ENCODE measurements at regions not wholly inside any gene's neighbourhood (a gene's known extent, or its start where the extent isn't known, plus 50 kb on each side); places are given as distances from the start of the nearest gene placed in this dataset.

DNA sequence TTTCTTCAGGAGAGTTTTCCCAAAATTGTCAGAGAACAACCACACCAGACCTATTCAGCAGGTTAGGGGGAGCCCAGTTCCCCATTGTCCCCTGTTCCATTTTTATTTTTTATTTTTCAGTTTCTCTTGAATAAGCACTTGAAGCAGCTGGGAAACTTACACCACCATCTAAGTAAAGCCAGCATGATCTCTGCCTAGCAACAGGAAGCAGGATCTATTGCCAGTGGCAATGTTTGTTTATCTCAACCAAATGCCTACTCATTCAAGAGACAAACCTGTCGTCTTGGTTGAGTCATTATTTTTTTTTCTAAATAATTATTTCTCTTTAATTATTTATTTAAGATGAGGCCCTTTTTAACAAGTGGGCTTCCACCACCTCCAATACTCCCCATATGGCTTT is 379.3 kb downstream of the PLK2 start:
- H3K9me3 ChIP-seq (ENCODE audit: low read length) = no peaks in the 10 kb centered on the region
- no peak overlapping the region for H3K4me3 ChIP-seq (ENCODE audit: low read length)
- no peaks in the 10 kb centered on the region for H3K27me3 ChIP-seq (ENCODE audit: insufficient read depth, low read length)
- H2AFZ ChIP-seq (ENCODE audit: low read depth, low read length) = no peak overlapping the region
- H3K4me1 ChIP-seq (ENCODE audit: insufficient read depth, low read length) = peaks cover 15% of the 10 kb centered on the region
- no peaks in the 10 kb centered on the region for H3K36me3 ChIP-seq (ENCODE audit: insufficient read depth, low read length)

DNA sequence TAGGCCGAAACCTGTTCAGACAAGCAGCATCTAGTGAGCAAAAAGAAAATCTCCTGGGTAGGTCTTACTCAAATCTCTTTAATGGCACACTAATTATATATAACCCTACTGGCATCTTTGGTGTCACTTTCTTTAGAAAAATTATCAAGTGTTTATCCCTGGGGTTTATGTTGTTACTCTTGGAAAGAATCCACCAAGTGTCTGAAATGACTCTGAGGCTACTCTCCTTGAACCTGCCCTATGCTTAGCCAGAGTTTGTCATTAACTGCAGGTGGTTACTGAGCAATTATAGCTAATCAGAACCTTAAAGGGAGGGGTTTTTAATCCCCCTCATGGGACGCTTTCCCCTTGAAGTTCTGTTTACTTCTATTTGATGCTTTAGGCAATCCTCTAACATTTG is 381.9 kb downstream of the PLK2 start:
- no peaks in the 10 kb centered on the region for H3K9me3 ChIP-seq (ENCODE audit: low read length)
- H3K27me3 ChIP-seq (ENCODE audit: insufficient read depth, low read length) = no peaks in the 10 kb centered on the region
- H3K4me3 ChIP-seq (ENCODE audit: low read length) = no peak overlapping the region
- peaks cover 36% of the 10 kb centered on the region for H3K4me1 ChIP-seq (ENCODE audit: insufficient read depth, low read length)
- no peaks in the 10 kb centered on the region for H3K36me3 ChIP-seq (ENCODE audit: insufficient read depth, low read length)
- no peak overlapping the region for H2AFZ ChIP-seq (ENCODE audit: low read depth, low read length)

DNA sequence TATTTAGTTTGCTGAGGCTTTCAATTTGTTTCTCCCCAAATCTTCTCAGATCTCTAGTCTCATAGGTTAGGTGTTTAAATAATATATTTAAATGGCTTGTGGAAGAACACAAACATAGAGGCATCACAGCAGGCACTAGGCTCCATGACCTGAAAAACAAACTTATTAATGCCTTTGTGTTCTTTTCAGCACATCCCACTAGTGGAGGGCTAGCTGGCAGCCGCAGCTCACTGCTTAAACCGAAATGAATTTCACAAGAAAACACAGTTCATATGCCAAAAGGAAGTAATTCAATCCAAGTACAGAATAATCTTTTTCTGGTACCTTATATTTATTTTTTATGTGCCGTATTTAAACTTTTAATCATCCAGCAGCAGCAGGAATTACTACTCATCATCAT is 382.5 kb downstream of the PLK2 start:
- Histone ChIP-seq H3K4me3 (ENCODE audit: low read length) (no peak overlapping the region), H3K36me3 (ENCODE audit: insufficient read depth, low read length) (no peaks in the 10 kb centered on the region), H3K4me1 (ENCODE audit: insufficient read depth, low read length) (peaks cover 41% of the 10 kb centered on the region), H2AFZ (ENCODE audit: low read depth, low read length) (no peak overlapping the region), H3K27me3 (ENCODE audit: insufficient read depth, low read length) (no peaks in the 10 kb centered on the region), H3K9me3 (ENCODE audit: low read length) (no peaks in the 10 kb centered on the region)

DNA sequence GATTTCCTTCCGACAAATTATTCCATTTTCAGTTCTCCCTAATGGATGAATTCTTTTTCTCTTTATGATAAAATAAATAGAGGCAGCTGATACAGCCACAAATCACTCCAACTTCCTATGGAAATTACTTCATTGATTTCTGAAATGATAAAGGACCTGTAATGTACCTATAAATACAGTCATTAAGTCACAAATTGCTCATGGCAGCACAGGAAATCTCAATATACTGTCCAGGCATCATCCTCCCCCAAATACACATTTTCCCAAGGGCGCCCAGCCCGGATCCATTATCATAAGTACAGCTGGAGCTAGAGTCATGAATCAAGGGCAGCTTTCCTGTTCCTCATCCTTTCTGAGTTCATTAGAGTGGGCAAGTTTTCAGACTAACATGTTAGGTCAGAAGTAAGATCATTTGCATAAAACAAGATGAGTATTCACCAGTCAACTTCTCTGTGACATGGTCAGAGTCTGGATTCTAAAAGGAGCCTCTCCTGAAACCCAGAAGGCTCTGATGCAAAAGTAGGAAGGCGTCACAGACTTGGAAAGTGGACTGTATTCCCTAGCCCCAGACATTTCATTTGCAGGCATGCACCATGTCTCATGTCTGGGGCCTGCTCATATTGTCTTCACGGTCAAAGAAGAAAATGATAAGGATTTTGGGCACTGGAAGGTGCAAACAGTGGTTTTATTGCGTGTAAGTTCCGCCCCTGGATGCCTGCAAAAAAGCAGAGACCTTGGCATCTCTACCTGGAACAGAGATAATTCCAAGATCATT is 383.2 kb downstream of the PLK2 start:
- no peak overlapping the region for H3K4me3 ChIP-seq (ENCODE audit: low read length)
- H3K4me1 ChIP-seq (ENCODE audit: insufficient read depth, low read length) = peaks cover 48% of the 10 kb centered on the region
- no peak overlapping the region for H2AFZ ChIP-seq (ENCODE audit: low read depth, low read length)
- H3K27me3 ChIP-seq (ENCODE audit: insufficient read depth, low read length) = no peaks in the 10 kb centered on the region
- no peaks in the 10 kb centered on the region for H3K36me3 ChIP-seq (ENCODE audit: insufficient read depth, low read length)
- H3K9me3 ChIP-seq (ENCODE audit: low read length) = no peaks in the 10 kb centered on the region

DNA sequence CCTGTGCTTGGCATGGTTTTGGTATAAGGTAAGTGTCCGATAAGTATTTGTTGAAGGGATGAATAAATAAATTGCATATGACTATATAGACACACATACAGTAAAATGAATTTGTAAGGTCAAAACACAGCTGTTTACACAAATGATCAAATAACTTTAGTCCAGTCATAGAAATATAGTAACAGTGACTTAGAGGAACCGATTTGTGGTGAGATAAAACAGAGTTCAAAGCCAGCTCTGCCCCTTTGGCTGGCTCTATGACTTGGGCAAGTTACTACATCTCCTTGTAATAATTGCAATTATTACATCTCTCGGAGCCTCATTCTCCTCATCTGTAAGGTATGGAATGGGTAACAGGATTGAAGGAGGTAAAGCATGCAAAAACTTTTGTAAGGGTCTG is 384.0 kb downstream of the PLK2 start:
- Histone ChIP-seq H3K36me3 (ENCODE audit: insufficient read depth, low read length) (no peaks in the 10 kb centered on the region), H3K4me1 (ENCODE audit: insufficient read depth, low read length) (peaks cover 53% of the 10 kb centered on the region), H3K9me3 (ENCODE audit: low read length) (no peaks in the 10 kb centered on the region), H2AFZ (ENCODE audit: low read depth, low read length) (no peak overlapping the region), H3K4me3 (ENCODE audit: low read length) (no peak overlapping the region), H3K27me3 (ENCODE audit: insufficient read depth, low read length) (no peaks in the 10 kb centered on the region)

DNA sequence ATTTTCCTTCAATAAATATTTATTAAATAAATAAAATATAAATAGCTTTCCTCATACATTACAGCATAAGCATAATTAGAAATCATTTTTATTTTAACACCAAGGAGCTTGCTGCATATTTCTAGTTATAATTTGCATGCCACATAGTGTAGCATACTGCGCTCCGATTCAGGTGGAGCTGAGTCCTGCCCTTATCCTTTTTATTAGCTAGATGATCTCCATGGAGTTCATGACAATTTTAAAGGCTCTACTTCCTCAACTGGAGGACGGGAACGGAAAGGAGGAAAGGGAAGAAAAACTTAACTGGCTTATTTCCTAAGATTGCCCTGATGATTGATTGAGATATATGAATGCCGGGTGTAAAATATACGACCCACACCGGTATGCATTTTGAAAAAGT is 385.2 kb downstream of the PLK2 start:
- no peak overlapping the region for H3K4me3 ChIP-seq (ENCODE audit: low read length)
- H2AFZ ChIP-seq (ENCODE audit: low read depth, low read length) = no peak overlapping the region
- H3K9me3 ChIP-seq (ENCODE audit: low read length) = no peaks in the 10 kb centered on the region
- no peaks in the 10 kb centered on the region for H3K36me3 ChIP-seq (ENCODE audit: insufficient read depth, low read length)
- H3K4me1 ChIP-seq (ENCODE audit: insufficient read depth, low read length) = peaks cover 64% of the 10 kb centered on the region
- H3K27me3 ChIP-seq (ENCODE audit: insufficient read depth, low read length) = no peaks in the 10 kb centered on the region

DNA sequence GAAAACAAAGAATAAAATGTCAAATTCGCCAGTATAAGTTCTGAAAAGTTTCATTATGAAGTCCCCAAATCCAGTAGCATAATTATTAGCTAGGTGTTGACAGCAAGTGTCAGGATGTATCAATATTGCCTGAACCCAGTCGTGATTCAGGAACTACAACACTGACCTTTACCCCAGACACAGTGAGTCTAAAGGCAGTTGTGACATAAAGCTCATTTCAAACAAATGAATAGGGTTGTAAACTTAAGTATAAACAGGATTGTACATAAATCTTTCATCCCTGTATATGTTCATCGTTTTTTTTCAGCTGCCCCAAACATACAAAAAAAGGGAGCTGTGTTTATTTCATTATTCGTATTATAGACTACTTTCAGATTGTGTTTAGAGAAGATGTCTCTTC is 385.7 kb downstream of the PLK2 start:
- H3K36me3 ChIP-seq (ENCODE audit: insufficient read depth, low read length) = no peaks in the 10 kb centered on the region
- H3K9me3 ChIP-seq (ENCODE audit: low read length) = no peaks in the 10 kb centered on the region
- H3K27me3 ChIP-seq (ENCODE audit: insufficient read depth, low read length) = no peaks in the 10 kb centered on the region
- H3K4me3 ChIP-seq (ENCODE audit: low read length) = no peak overlapping the region
- H2AFZ ChIP-seq (ENCODE audit: low read depth, low read length) = no peak overlapping the region
- H3K4me1 ChIP-seq (ENCODE audit: insufficient read depth, low read length) = peaks cover 64% of the 10 kb centered on the region

DNA sequence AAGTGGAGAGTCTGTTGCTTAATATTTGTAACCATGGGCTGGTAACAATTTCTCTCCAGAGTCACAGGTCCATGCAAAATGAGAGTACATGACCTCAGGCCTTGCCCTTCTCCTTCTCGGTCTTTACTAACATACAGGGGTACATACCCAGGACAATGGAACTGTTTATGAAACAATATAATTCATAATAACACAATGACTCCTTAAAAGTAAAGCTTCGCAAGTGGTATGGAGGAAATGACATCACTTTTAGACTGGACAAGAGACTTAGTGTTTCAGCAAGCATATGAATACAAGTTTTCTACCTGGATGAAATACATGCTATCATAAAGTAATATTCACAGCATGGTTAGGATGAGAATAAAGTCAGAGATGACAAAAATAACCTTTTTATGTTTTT is 386.6 kb downstream of the PLK2 start:
- Histone ChIP-seq H3K9me3 (ENCODE audit: low read length) (no peaks in the 10 kb centered on the region), H3K36me3 (ENCODE audit: insufficient read depth, low read length) (no peaks in the 10 kb centered on the region), H3K27me3 (ENCODE audit: insufficient read depth, low read length) (no peaks in the 10 kb centered on the region), H3K4me3 (ENCODE audit: low read length) (peak overlapping the region; percentile 36), H3K4me1 (ENCODE audit: insufficient read depth, low read length) (peaks cover 61% of the 10 kb centered on the region), H2AFZ (ENCODE audit: low read depth, low read length) (peak overlapping the region; percentile 85)

DNA sequence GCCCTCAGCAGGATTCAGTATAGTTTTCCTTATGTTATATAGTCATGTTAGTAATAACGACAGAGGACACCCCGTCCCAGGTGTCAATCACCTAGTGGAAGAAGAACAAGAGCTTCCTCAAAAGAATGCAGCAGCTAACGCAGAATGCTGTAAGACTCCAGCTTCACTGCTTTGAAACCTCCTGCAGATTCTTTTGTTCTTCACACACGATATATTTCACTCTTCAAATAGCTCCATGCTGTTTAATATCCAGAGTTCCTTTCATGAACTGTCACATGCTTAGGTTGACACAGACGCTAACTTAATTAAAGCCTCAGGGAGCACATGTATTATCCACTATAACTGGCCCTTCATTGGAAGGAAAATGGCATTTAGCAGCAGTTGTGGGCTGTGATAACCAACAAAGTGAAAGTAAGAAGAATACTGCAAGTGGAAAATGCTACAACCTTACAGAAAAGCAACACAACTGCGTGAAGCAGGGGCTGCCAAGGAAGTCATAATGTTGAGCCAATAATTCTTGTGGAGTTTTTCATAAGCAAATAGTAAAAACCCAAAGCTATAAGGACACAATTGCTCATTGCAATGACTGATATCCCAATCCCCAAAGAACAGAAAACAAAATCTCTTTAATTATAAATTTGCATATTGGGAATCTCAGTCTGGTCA is 387.5 kb downstream of the PLK2 start:
- Histone ChIP-seq H3K36me3 (ENCODE audit: insufficient read depth, low read length) (no peaks in the 10 kb centered on the region), H3K9me3 (ENCODE audit: low read length) (peaks cover 1% of the 10 kb centered on the region), H2AFZ (ENCODE audit: low read depth, low read length) (no peak overlapping the region), H3K27me3 (ENCODE audit: insufficient read depth, low read length) (no peaks in the 10 kb centered on the region), H3K4me1 (ENCODE audit: insufficient read depth, low read length) (peaks cover 53% of the 10 kb centered on the region), H3K4me3 (ENCODE audit: low read length) (peak overlapping the region; percentile 36)

DNA sequence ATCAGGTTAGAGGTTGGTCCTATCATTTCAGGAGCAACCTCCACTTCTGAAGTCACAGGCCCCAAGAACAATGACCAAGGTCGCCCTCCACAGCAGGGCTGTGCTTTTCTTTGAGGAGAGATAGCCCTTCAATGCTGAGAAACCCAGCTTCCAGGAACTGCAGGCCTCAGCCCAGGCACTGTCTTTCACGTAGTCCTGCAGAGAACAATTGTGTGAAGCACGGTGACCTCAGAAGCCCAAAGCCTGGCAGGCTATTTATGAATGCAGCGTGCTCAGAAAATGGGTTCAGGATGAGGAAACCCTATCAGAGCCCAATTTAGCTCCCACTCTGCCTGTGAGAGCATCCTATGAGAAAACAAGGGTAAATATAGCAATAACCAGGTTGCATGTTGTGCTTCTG is 388.3 kb downstream of the PLK2 start:
- peak overlapping the region; percentile 36 for H3K4me3 ChIP-seq (ENCODE audit: low read length)
- no peaks in the 10 kb centered on the region for H3K27me3 ChIP-seq (ENCODE audit: insufficient read depth, low read length)
- H3K36me3 ChIP-seq (ENCODE audit: insufficient read depth, low read length) = no peaks in the 10 kb centered on the region
- H3K4me1 ChIP-seq (ENCODE audit: insufficient read depth, low read length) = peaks cover 49% of the 10 kb centered on the region
- no peak overlapping the region for H2AFZ ChIP-seq (ENCODE audit: low read depth, low read length)
- peaks cover 1% of the 10 kb centered on the region for H3K9me3 ChIP-seq (ENCODE audit: low read length)

DNA sequence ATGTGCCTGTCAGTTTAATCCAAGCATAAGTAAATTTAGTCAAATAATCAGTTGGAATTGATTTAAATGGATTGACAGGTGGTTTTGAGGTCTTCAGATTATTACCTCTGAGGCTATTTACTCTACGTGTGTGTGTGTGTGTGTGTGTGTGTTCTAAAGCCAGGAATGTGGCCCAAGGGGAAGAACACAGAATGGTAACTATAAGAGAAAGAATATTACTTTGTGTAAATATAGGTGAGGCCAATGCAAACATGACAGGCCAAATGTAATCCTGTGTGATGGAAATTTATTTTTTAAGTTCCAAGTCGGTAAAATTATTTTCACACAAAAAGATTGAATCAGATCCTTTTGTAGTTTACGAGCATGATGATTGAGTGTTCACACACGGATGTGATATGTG is 390.0 kb downstream of the PLK2 start:
- H3K36me3 ChIP-seq (ENCODE audit: insufficient read depth, low read length) = no peaks in the 10 kb centered on the region
- H3K4me1 ChIP-seq (ENCODE audit: insufficient read depth, low read length) = peaks cover 46% of the 10 kb centered on the region
- H3K27me3 ChIP-seq (ENCODE audit: insufficient read depth, low read length) = no peaks in the 10 kb centered on the region
- H3K9me3 ChIP-seq (ENCODE audit: low read length) = peaks cover 1% of the 10 kb centered on the region
- no peak overlapping the region for H3K4me3 ChIP-seq (ENCODE audit: low read length)
- no peak overlapping the region for H2AFZ ChIP-seq (ENCODE audit: low read depth, low read length)

DNA sequence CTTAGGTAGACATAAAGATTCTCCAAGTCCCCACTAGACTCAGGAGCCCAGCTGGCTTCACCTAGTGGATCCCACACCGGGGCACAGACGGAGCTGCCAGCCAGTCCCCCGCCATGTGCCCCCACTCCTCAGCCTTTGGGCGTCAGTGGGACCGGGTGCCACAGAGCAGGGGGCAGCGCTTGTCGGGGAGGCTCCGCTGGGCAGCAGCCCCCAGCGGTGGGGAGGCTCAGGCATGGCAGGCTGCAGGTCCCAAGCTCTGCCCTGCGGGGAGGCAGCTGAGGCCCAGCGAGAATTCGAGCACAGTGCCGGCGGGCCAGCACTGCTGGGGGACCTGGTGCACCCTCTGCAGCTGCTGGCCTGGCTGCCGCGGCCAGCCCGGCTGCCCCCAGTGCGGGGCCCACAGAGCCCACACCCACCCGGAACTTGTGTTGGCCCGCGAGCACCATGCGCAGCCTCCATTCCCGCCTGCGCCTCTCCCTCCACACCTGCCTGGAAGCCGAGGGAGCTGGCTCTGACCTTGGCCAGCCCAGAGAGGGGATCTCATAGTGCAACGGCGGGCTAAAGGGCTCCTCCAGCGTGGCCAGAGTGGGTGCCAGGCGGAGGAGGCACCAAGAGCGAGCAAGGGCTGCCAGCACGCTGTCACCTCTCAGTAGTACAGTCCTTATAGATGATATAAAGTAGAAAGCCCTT is 390.7 kb downstream of the PLK2 start:
- peaks cover 1% of the 10 kb centered on the region for H3K9me3 ChIP-seq (ENCODE audit: low read length)
- no peak overlapping the region for H2AFZ ChIP-seq (ENCODE audit: low read depth, low read length)
- H3K27me3 ChIP-seq (ENCODE audit: insufficient read depth, low read length) = no peaks in the 10 kb centered on the region
- no peaks in the 10 kb centered on the region for H3K36me3 ChIP-seq (ENCODE audit: insufficient read depth, low read length)
- no peak overlapping the region for H3K4me3 ChIP-seq (ENCODE audit: low read length)
- peaks cover 41% of the 10 kb centered on the region for H3K4me1 ChIP-seq (ENCODE audit: insufficient read depth, low read length)

DNA sequence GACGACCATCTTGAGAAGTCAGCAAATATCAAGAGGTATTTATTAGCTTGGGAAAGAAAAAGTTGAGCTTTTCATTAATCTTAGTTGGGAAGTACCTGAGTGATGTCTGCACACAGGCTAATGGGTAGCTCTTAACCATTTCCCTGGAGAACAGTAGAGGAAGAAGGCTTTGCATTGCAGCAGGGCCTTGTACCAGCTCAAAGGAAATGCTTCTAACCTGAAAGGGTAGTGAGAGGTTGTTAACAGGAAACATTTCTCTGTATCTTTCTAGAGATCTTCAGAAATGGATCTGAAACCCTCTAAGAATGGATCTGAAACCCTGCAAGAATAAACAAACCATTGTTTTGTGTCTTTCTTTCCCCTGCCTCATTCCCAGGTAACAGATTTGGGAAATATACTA is 393.3 kb downstream of the PLK2 start:
- Histone ChIP-seq H3K4me3 (ENCODE audit: low read length) (no peak overlapping the region), H3K27me3 (ENCODE audit: insufficient read depth, low read length) (no peaks in the 10 kb centered on the region), H3K4me1 (ENCODE audit: insufficient read depth, low read length) (peaks cover 16% of the 10 kb centered on the region), H2AFZ (ENCODE audit: low read depth, low read length) (no peak overlapping the region), H3K9me3 (ENCODE audit: low read length) (peaks cover 1% of the 10 kb centered on the region), H3K36me3 (ENCODE audit: insufficient read depth, low read length) (no peaks in the 10 kb centered on the region)
